ENCODE measurements at regions not wholly inside any gene's neighbourhood (a gene's known extent, or its start where the extent isn't known, plus 50 kb on each side); places are given as distances from the start of the nearest gene placed in this dataset.

DNA sequence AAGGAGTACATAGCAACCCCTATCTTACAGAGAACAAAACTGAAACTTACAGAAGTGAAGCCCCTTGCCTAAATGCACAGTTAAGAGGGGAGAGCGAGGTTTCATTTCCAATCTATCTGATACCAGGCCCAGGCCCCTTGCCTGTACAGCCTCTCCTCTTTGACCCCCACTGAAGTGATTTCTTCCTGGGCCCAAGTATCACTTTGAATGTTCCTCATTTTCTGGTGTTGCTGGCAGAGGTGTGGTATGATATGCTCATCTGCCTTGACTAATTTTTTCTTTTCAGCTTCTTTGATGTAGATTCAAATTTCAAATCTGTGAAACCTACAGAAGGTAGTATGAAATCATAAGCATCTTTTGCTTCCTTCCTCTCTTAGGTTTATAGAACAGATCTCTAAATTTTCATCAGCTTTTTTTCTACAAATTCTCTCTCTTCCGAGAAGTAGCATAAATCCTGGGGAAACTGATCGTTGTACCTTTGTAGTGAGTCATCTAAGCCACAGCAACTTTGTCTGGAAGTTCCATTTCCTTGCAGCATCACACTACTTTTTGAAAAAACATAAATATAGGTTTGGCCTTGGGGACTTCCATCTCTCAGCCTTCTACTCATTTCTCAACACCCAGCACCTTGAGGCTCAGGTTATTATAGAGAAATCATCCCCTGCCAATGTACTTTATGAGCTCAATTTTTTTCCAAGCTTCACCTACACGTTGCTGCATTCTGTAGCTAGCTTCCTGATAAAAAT is 402.4 kb upstream of the PTGER4 start:
- no peak overlapping the region for H3K4me3 ChIP-seq (ENCODE audit: low read depth, low read length)
- DNase-seq (ENCODE audit: low read depth) = no peak
- in situ Hi-C loops (cut with HindIII; ENCODE audit: low sequenced_read_pairs) = no loop called here
- TF ChIP-seq, protein P1, sequence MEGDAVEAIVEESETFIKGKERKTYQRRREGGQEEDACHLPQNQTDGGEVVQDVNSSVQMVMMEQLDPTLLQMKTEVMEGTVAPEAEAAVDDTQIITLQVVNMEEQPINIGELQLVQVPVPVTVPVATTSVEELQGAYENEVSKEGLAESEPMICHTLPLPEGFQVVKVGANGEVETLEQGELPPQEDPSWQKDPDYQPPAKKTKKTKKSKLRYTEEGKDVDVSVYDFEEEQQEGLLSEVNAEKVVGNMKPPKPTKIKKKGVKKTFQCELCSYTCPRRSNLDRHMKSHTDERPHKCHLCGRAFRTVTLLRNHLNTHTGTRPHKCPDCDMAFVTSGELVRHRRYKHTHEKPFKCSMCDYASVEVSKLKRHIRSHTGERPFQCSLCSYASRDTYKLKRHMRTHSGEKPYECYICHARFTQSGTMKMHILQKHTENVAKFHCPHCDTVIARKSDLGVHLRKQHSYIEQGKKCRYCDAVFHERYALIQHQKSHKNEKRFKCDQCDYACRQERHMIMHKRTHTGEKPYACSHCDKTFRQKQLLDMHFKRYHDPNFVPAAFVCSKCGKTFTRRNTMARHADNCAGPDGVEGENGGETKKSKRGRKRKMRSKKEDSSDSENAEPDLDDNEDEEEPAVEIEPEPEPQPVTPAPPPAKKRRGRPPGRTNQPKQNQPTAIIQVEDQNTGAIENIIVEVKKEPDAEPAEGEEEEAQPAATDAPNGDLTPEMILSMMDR (IDR thresholded peaks at IDR 0.05; ENCODE audit: low read depth, low read length, missing control alignments) = no peak

DNA sequence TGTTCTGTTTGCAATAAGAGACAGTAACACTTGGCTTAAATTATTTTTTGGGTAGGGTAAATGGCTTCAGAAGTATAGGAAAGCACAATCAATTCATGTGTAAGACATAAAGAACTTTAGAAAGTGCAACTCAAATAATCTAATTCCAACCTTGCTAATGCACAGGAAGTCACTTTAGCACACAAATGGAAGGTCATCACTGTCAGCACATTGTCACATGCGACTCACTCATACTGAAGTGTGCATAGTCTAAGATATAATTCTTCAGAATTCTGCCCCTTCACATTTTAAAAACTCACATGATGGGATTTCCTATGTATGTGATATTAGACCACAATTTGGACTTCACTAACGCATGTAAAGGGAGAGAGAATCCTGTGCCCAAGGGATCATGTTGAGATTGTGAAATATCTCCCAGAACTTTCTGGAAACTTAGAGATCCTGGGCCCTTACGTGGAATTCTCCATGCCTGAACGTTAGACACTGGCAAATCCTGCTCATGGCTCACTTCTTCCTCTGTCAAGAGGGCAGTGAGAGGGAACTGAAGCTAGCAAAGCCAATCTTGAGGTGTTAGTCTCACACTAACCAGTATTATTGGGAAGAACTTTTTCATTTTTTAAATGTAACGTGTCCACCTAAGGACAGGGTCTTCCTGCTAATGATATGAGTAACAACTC is 403.2 kb upstream of the PTGER4 start:
- H3K4me3 ChIP-seq (ENCODE audit: low read depth, low read length) = no peak overlapping the region
- DNase-seq (ENCODE audit: low read depth) = no peak
- TF ChIP-seq, protein P1 (IDR thresholded peaks at IDR 0.05; ENCODE audit: low read depth, low read length, missing control alignments) = no peak
- in situ Hi-C loops (cut with HindIII; ENCODE audit: low sequenced_read_pairs) = no loop called here

DNA sequence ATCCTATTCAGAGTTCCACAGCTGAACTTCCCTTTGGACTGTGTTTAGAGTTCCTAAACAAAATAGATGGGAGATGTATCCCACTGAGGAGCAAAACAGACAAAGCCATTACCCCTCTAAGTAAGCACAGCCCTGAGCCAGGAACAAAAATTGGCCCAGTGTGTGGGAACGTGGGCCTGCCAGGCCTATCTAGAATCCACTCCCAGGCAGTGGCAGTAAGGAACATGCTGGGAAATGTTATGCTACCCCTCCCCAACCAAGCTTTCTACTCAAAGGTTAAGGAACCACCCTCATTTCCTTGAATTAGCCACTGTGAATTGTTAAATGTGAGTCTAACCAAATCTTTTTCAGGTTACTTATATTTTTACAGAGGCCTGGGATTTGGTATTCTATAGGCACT is 405.1 kb upstream of the PTGER4 start:
- H3K4me3 ChIP-seq (ENCODE audit: low read depth, low read length) = no peak overlapping the region
- in situ Hi-C loops (cut with HindIII; ENCODE audit: low sequenced_read_pairs) = no loop called here
- TF ChIP-seq, protein P1 (IDR thresholded peaks at IDR 0.05; ENCODE audit: low read depth, low read length, missing control alignments) = no peak
- DNase-seq (ENCODE audit: low read depth) = no peak

DNA sequence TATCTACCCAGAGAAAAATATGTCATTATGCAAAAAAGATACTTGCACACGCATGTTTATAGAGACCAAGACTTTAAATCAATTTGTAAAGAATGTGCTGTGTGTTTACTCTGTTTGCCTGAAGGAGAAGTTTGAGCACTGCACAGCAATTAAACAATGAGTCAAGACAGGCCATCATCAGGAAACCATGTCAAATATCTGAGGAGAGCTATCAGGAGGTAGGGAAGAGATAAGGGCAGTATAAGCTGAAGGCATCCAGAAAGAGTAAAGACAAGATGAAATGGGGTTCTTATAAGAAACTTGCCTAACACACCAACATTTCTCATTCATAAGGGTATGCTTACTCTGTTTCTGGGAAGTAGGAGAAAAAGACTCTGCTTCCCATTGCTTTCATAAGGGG is 405.8 kb upstream of the PTGER4 start:
- DNase-seq (ENCODE audit: low read depth) = no peak
- TF ChIP-seq, protein P1 (IDR thresholded peaks at IDR 0.05; ENCODE audit: low read depth, low read length, missing control alignments) = no peak
- in situ Hi-C loops (cut with HindIII; ENCODE audit: low sequenced_read_pairs) = no loop called here
- no peak overlapping the region for H3K4me3 ChIP-seq (ENCODE audit: low read depth, low read length)

DNA sequence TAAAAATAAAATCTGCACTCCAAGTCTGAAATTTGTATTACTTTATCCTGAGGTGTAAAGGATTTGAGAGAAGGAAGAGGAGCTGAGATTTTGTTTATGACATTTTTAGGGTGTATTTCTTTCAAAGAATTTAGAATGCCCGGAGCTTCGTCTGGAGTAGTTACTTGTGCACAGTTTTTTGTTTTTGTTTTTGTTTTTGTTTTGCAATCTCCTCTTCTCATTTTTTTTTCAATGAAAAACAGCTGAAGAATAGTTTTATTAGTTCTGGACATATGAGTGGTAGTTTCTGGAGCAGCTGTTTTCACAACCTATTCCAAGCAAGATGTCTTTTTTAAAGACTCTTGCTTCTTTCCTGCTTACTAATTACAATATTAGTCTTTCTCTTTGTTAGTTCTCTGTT is 408.2 kb upstream of the PTGER4 start:
- H3K4me3 ChIP-seq (ENCODE audit: low read depth, low read length) = no peak overlapping the region
- in situ Hi-C loops (cut with HindIII; ENCODE audit: low sequenced_read_pairs) = no loop called here
- DNase-seq (ENCODE audit: low read depth) = no peak
- TF ChIP-seq, protein P1 (IDR thresholded peaks at IDR 0.05; ENCODE audit: low read depth, low read length, missing control alignments) = no peak

DNA sequence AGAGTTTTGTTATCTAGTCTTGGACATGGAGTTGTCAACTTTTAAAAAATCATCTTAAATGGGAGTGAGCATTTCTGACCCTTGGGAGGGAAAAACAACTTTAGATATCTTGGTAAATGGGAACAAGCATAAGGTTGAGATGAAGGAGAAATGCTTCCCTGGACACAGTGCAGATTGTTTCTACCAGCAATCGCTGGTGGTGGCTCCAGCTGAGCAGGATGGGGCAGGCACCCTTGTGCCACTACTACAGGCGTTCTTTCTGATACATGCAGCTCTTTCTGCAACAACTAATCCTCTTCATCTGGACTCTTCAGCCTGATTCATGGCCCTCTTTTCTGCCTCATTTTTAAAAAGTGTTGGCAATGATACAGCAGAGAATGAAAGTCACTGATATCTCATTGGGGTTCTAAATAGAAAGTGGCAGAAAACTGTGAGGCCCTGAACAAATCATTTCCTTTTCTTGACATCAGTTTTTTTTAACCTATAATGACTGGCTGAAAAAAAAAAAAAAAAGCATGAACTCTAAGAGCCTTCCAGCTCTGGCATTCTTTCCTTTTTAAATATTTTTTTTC is 409.4 kb upstream of the PTGER4 start:
- TF ChIP-seq, protein P1 (IDR thresholded peaks at IDR 0.05; ENCODE audit: low read depth, low read length, missing control alignments) = no peak
- DNase-seq (ENCODE audit: low read depth) = no peak
- in situ Hi-C loops (cut with HindIII; ENCODE audit: low sequenced_read_pairs) = no loop called here
- H3K4me3 ChIP-seq (ENCODE audit: low read depth, low read length) = no peak overlapping the region

All from astrocyte of the cerebellum (primary cell).